Nephron progenitor cell (in vitro differentiated cells): ENCODE measurements at regions not wholly inside any gene's neighbourhood (a gene's known extent, or its start where the extent isn't known, plus 50 kb on each side); places are given as distances from the start of the nearest gene placed in this dataset.
"Not testable (repeated sequence)": the region's sequence is repeated elsewhere in the genome, so short reads cannot be mapped to it uniquely, and the experiment has no call there.

Experiments
- DNase-seq: peaks from one replicate; pipeline ENCODE4 v3.0.0; 2021
- H3K27ac Mint-ChIP-seq: 2 replicates; pipeline ENCODE4 v1.8.0; 2021; ENCODE audit warnings: mild to moderate bottlenecking, moderate library complexity, mixed read lengths
- H3K27me3 Mint-ChIP-seq: 2 replicates; pipeline ENCODE4 v1.8.0; 2021; ENCODE audit warnings: mild to moderate bottlenecking, low read depth, mixed read lengths; ENCODE audit not compliant: poor library complexity
- H3K36me3 Mint-ChIP-seq: 2 replicates; pipeline ENCODE4 v1.8.0; 2021; ENCODE audit warnings: low read depth, mixed read lengths
- H3K4me1 Mint-ChIP-seq: 2 replicates; pipeline ENCODE4 v1.8.0; 2021; ENCODE audit warnings: mixed read lengths
- H3K4me3 Mint-ChIP-seq: 2 replicates; pipeline ENCODE4 v1.8.0; 2021; ENCODE audit warnings: mild to moderate bottlenecking, moderate library complexity, mixed read lengths
- H3K9me3 Mint-ChIP-seq: 2 replicates; pipeline ENCODE4 v1.8.0; 2021; ENCODE audit warnings: mild to moderate bottlenecking, moderate library complexity, mixed read lengths
- CTCF ChIP-seq: fragments of 200-600 bp; sonication (generic); IDR thresholded peaks from 2 replicates; pipeline ENCODE4 v1.5.0; 2021; ENCODE audit warnings: antibody characterized with exemption

- peaks cover 12% of the 10 kb centered on the region for H3K4me1 Mint-ChIP-seq
- no peak overlapping the region for H3K27ac Mint-ChIP-seq
- H3K27me3 Mint-ChIP-seq = peaks cover 24% of the 10 kb centered on the region
- peaks cover 18% of the 10 kb centered on the region for H3K9me3 Mint-ChIP-seq
- no peak for TF ChIP-seq CTCF
- no peak for DNase-seq
- H3K36me3 Mint-ChIP-seq = peaks cover 2% of the 10 kb centered on the region
- no peak overlapping the region for H3K4me3 Mint-ChIP-seq
Observed at GRCh38 chr1:38185913-38186312, 139.3 kb upstream of the POU3F1 start.

- no peak overlapping the region for H3K4me3 Mint-ChIP-seq
- peaks cover 14% of the 10 kb centered on the region for H3K9me3 Mint-ChIP-seq
- TF ChIP-seq CTCF = no peak
- H3K27me3 Mint-ChIP-seq = peaks cover 27% of the 10 kb centered on the region
- H3K36me3 Mint-ChIP-seq = peaks cover 4% of the 10 kb centered on the region
- H3K27ac Mint-ChIP-seq = no peak overlapping the region
- peaks cover 10% of the 10 kb centered on the region for H3K4me1 Mint-ChIP-seq
- DNase-seq = no peak
Observed at GRCh38 chr1:38183747-38184146, 137.2 kb upstream of the POU3F1 start.

DNA sequence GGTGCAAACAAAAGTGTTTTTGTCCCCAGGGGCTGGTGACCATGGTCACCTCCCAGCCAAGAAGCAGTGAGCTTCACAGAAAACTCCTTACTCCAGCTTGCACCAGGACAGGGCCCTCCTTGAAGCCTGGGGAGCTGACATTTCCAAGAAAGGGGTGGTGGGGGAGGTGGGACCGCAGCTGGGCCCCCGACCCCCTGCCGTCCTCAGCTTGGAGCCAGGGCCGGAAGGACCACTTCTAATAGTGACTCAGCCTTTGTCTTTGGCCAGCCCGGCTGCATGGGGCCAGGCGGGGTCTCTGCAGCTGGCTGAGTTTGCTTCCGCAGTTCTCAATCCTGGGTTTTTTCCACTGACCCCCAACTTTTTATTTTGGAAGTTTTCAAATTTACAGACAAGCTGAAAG, 136.5 kb upstream of the POU3F1 start:
- H3K36me3 Mint-ChIP-seq = peaks cover 4% of the 10 kb centered on the region
- H3K27ac Mint-ChIP-seq = no peak overlapping the region
- H3K4me3 Mint-ChIP-seq = no peak overlapping the region
- peaks cover 30% of the 10 kb centered on the region for H3K27me3 Mint-ChIP-seq
- H3K9me3 Mint-ChIP-seq = peaks cover 14% of the 10 kb centered on the region
- DNase-seq = no peak
- peaks cover 14% of the 10 kb centered on the region for H3K4me1 Mint-ChIP-seq
- TF ChIP-seq CTCF = no peak

- H3K9me3 Mint-ChIP-seq = peaks cover 14% of the 10 kb centered on the region
- DNase-seq, H3K27ac Mint-ChIP-seq, H3K4me3 Mint-ChIP-seq, H3K36me3 Mint-ChIP-seq: not testable (repeated sequence)
- H3K27me3 Mint-ChIP-seq = peaks cover 32% of the 10 kb centered on the region
- H3K4me1 Mint-ChIP-seq = peaks cover 15% of the 10 kb centered on the region
Observed at GRCh38 chr1:38180388-38180787, 133.8 kb upstream of the POU3F1 start.

- no peak for DNase-seq
- no peak for TF ChIP-seq CTCF
- Mint-ChIP-seq H3K4me3 (no peak overlapping the region), H3K4me1 (peaks cover 21% of the 10 kb centered on the region), H3K9me3 (peaks cover 14% of the 10 kb centered on the region), H3K36me3 (peaks cover 4% of the 10 kb centered on the region), H3K27me3 (peaks cover 38% of the 10 kb centered on the region), H3K27ac (no peak overlapping the region)
Observed at GRCh38 chr1:38179483-38179882, 132.9 kb upstream of the POU3F1 start.

GRCh38 chr1:38178216-38178615, 131.6 kb upstream of the POU3F1 start:
- peaks cover 4% of the 10 kb centered on the region for H3K36me3 Mint-ChIP-seq
- DNase-seq = no peak

More at GRCh38 chr1:38178216-38178615, 131.6 kb upstream of the POU3F1 start:
- Mint-ChIP-seq H3K27me3 (peaks cover 44% of the 10 kb centered on the region), H3K4me3 (no peak overlapping the region), H3K9me3 (peaks cover 14% of the 10 kb centered on the region), H3K27ac (no peak overlapping the region), H3K4me1 (peaks cover 21% of the 10 kb centered on the region)
- no peak for TF ChIP-seq CTCF
